Activated CD4-positive, alpha-beta T cell treated with anti-CD3 and anti-CD28 coated beads, Interleukin-2, amount 50 U/mL, for 48 hours (primary cell): ENCODE measurements at regions not wholly inside any gene's neighbourhood (a gene's known extent, or its start where the extent isn't known, plus 50 kb on each side); places are given as distances from the start of the nearest gene placed in this dataset.

Experiments
- DNase-seq, 2 experiments: peaks; one replicate each; pipeline ENCODE4 v3.0.0-alpha.2; 2020

DNA sequence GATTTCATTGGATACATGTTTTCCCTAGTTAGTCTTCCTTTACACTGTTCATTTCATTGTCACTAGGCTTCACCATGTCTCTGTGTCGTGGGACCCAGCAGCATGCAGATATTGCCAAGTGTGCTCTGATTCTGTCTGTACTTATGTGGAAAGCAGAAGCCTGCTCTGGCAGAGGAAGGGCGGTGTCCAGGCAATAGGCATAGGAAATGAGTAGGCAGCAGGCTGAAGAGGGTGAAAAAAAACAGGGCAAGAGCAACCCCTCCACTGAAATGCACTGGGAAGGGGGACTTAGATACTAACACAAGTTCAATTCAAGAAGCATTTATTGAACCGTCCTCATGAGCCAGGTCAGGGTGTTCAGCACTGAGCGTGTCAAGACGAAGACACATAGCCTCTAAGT is 85.2 kb upstream of the VAV3 start:
- no peak for DNase-seq

DNA sequence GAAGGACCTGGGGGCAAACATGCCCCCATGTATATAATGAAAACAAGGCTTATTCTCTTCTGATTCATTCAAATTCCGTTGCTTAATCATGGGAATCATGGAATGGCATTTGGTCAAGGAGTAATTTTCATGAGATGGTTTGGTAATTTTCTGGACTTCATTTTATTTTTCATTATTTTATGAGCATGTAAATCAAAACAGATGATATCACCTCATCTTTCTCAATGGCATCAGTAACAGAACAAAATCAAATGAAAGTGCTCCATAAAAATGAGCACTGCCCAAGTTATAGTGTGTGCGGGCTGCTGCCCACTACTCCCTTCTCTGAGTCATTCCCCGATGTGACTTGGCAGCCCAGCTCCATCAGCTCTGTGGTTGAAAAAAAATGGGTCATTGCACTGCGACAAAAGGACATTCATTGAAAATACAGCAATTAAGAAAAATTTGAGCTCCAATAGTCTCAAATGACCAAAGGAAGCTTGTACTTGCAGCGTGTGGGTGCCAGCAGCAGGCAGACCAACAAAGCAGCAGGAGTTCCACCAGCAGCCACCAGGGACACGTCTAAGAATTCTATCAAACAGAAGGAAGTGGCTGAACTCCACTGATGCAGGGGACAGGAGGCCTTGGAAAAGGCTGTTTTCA is 84.3 kb upstream of the VAV3 start:
- peak; percentile 10 to 43 for DNase-seq

DNA sequence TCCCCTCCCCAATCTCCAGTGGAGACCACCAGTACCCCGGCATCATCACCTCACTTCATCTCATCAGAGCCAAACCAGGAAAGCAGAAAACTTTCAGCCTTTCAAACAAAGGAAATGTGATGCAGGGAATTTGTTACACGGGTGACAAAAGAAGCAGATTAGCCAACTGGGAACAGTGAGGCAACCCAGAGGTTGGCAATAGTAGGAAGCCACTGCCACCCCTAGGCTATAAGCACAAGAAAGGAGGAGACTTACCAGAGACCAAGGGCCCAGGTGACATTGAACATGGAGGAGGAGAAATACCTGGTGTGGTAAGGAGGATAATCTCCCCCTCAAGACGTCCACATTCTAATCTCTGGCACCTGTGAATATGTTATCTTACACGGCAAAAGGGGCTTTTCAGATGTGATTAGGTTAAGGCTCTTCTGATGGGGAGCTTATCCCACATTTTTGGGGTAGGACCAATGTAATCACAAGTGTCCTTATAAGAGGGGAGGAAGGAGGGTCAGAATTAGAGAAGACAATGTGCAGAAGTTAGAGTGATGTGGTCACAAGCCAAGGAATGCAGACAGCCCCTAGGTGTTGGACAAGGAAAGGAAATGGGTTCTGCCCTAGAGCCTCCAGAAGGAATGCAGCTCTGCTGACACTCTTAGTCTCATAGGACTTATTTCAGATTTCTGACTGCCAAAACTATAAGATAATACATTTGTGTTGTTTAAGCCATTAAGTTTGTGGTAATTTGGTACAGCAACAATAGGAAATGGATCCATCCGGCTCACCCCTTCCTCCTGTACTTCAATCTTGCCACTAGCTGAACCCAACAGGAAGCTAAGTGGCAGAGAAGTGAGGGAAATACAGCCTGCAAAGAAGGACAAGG is 83.6 kb upstream of the VAV3 start:
- DNase-seq = no peak

DNA sequence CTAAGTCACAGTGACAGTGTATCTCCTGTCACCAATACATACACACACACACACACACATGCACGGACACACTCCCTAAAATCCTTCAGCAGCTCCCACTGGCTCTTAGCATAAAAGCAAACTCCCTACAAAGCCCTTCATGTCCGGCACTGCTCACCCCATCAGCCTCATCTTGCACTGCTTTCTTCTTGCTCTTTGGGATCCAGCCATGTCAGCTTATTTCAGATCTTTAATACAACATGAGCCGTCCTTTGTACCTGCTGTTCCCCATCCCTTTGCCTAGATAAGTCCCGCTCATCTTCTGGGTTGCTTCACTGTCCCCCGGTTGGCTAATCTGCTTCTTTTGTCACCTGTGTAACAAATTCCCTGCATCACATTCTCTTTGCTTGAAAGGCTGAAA is 82.1 kb upstream of the VAV3 start:
- no peak for DNase-seq

DNA sequence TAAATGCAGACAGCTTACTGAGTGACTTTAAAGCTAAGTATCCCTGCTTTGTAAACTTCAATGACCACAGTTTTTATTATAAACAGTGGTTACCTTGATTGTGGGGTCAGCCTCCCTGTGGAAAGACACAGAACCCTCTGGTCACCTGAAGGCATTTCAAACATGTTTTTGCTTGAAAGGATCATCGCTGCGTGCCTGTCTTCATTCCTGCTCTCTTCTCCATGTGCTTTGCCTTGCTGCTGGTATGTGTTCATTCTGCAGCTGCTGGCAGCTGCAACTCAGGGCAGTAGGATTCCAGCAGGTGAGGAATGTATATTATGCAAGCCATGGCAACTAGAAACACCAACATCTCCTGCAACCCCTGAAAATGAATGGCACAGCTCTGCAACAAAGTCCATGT is 81.0 kb upstream of the VAV3 start:
- DNase-seq = no peak

DNA sequence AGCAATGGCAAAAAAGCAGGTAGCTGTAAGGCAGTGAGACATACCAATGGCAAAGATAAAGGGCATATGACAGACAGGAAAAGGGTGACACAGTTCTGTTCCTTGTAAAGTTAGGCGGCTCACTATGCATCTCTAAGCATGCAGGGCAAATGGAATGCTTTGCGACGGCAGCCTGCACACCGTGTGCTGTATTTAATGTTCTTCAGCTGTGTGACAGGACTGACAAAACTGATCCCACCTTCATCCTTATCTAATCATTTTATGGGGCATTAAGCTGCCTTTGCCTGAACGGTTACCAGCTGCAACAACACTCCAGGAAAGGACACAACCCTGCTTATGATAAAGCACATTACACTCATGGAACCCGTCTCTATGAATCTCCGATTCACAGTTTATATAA is 80.5 kb upstream of the VAV3 start:
- DNase-seq = no peak

DNA sequence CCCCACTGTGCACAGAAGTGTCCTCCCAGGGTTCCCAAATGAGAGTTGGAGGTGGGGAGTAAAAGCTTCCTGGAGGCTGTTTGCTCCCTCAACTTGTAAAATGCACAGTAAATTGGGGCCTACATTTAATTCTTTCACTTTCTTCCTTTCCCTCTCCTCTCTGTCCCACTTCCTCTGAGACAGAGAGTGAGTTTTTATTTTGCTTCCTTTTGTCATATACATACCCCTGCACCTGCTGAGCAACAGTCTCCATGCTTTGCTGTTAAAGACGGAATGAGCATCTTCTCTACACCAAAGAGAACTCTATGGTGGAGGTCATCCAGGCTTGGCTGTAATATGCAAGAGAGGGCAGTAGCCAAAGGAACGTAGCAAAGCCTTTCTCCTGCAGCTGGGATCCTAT is 79.3 kb upstream of the VAV3 start:
- DNase-seq = no peak

DNA sequence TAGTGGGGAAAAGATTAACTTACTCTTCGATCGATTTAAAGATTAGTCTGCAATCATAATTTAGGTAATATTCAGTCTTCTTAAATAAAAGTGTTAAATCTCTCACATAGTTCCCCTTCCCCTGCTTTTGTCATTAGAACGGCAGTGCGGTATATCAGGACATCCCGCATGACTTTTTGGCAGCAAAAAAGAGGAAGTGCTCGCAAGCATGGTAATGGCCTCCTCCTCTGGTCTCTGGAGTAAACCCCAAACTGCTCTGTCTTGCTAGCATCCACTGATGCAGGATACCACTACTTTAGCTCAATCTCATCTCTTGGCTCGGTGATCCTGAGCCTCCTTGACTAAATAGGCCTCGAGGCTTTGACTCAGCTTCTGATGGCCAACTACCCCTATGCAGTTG is 78.7 kb upstream of the VAV3 start:
- no peak for DNase-seq

DNA sequence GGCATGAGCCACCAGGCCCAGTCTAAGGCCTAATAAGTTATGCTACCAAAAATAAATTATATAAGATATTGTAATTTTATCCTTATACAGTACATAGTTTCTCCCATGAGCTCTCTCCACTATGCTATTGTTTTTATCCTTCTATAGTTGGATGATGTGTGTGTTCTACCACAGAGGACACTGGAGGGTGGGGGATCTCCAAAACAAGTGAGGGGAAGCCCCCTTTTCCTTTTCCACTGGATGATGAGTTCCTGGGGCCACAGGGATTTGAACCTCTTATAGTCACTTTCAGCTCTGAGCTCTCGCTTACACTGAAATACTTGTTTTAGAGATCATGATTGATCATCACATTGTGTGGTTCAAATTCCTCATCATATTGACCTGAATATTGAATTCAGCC is 77.6 kb upstream of the VAV3 start:
- DNase-seq = no peak

DNA sequence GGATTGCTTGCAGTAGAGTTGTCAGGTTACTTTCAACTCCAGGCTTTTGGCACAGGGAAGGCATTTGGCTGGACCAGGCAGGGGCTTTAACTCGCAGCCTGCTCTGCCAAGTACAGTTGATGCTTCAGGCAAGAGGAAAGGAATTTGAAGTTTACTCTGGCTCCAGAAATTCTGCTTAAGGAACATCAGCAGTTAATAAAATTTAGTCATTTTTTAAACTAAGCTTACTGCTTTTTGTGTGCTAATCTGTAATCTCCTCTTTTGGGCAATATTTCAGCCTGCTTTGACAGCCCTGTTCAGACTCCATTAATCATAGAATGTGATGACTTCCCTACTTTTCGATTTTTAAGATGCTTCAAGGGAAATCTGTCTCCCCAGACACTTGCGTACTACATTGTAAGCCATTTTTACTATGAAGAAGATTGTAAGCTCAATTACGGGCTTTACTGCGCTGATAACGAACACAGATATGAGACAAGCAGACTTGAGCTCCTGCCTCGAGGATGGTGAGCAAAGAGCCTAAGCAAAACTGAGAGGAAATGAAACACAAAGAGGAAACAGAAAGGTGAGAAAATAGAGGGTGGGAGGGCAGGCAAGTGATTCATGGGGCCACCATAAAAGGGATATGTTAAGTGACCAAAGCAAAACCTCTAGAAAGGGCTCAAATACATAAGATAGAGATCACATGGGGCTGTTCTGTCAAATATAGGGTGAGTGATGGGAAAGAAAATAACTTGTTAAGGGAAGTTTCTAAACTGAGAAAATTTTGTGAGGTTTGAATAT is 76.6 kb upstream of the VAV3 start:
- no peak for DNase-seq

DNA sequence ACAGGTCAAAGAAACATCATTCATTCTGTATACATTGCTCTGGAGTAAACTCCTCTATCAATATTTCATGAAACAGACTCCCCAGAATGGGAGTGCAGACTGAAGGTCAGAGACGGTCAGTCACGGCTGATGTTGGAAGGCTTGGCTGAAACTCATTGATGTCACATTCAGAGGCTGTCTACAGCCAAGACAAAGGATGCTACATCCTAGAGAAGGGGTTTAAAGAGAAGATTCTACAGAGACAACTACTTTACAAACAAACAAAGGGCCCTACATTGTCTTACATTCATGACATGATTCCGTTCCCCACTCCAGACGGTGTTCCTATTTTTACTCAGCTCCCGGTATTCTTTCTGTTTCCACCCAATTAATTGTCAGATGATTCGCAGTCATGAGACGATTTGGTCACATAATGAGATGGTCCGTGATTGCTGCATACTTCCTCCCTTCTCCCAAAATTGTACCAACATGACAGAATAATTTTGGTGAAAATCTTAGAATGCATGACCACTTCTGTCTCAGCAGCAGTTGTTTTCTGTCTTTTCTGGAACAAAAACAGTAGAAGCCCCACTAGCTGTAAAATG is 73.8 kb upstream of the VAV3 start:
- DNase-seq = no peak

DNA sequence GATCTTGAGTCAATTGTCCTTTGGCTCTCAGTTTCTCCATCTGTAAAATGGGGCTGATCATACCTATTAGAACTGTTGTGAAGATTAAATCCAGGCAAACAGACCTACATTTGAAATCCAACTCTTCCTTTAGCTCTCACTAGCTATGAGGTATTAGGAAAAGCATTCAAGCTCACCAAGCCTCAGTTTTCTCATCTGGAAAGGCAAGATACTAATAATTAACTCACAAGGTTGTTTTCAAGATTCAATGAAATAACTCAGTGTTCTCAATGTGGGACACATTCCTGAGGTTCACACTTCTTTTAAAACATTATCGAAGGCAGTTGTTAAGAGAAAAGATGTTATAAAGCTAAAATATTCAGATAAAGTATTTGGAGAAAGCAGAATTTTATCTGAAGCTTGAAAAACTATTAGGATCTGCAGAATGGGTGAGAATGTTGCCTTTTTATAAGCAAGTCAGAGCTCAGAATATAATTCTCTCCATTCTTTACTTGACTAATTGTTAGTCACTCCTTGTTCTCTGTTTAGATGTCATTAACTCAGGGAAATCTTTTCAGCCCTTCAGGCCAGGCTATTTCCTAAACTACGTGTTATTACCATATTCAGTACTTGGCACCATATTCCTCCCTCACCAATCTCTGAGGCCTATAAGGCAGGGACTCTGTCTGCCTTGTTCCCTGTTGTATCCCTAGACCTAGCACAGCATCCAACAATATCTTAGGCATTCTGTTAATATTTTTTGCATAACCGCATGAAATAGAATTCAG is 72.0 kb upstream of the VAV3 start:
- no peak for DNase-seq

DNA sequence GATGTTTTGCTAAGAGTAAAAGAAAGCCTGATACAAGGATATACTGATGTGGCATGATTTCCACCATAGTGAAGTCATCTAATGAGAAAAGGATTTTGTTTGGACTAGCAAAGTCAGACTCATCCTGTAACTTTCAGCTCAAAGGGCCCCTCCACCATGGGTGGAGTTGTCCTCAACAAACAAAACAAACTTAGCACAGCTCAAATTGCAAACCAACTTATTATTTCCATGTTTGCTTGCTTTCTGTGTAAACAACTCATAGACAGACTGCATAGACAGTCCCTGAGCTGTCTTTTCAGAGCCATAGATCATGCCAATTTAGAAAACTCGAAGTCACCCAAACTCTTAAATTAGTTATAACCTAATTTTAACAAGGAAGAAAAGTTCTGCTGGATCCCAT is 69.4 kb upstream of the VAV3 start:
- no peak for DNase-seq

DNA sequence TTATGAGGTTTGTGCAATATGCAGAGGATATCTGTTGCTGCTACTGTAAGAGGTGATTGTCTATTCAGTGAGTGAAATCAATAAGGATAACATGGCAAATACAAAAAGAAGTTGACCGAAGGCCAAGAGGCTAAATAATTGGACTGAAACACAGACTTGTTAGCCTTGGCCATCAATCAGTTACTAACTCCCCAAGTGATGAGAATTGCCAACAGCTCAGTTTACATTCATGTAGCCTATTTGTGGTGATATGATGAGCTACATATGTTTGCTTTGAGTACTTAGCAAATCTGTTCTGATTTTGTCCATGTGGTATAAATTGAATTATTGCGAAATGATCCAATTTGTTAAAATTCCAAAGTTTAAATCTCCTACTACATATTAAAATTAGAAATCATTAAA is 68.6 kb upstream of the VAV3 start:
- no peak for DNase-seq

DNA sequence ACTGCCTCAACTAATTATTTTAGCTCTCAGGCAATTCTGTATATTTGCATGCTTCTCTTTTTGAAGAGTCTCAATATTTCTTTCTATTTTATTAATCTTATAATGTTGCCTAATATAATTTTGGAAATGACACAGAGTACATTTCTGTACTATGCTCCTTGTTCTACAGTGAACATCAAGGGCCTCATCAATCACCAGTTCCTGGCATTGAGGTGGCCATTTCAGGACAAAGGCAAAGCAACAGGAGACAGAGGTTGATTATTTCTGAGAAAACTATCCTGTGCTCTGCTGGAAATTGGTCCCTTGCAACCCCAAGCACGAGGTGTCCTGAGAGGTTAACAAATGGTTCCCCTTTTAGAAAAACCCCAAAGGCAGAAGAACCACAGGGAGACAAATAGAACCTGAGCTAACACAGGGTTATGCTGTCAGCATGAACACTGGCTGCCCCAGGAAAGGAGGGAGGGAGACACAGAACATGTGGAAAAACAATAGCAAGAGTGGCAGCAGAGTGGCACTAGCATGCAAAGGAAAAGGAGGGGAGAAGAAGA is 63.9 kb upstream of the VAV3 start:
- DNase-seq = no peak

DNA sequence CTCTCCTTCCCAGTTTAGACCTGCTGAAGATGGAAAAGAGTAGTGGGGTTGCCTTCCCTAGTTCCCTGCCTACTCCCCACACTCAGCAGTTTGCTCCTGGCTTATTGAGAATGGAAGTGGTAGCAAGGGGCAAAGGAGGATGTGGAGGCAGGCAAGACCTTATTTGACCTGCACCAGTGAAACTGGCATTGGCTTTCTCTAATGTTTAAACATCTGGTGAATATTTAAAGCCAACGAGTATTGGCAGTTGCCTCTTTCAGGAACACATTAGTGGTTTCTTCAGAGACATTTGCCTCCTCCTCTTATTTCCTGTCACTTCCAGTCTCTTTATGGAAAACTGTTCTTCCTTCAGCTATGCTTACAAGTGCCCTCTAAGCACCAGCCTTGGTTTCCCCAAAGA is 62.4 kb upstream of the VAV3 start:
- no peak for DNase-seq

DNA sequence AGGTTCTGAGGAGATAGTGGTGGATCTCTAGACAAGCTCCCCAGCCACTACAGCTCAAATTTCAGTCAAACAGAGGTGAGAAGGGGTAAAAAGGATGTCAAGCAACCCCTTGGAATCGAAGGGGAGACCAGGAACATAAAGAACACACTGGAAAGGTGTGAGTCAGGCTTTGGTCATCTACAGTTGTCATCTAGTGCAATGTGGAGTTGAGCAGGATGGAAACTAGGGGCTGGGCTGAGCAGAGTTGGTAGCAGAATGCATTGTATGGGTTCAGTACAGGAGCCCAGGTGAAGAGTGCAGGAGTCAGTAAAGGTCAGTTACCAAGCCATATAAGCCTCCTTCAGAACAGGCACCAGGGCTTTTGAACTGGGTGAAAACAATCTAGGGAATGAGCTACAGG is 52.7 kb upstream of the VAV3 start:
- no peak for DNase-seq

DNA sequence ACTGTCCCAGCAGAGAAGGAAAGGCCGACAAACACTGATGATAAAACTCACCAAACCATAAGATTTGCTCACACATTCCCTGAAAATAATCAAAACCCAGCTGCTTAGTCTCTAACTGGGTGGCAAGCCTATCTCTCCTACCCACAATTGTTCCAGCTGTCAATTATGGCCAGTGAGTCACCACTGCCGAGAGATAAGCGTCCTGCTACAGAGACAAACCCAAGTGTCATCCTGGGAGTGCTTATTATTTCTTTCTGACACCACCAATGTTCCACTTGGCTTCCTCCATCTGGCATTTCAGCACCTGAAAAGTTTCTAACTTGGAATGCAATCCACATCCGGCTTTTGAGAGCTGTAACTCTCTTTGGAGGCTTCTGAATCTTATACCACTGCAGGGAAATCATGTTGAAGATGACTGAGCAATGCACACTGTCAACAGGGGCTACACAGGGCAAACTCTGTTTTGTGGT is 51.5 kb upstream of the VAV3 start:
- peak; percentile 7 to 26 for DNase-seq
